GM03348 (cell line): ENCODE measurements at regions not wholly inside any gene's neighbourhood (a gene's known extent, or its start where the extent isn't known, plus 50 kb on each side); places are given as distances from the start of the nearest gene placed in this dataset.

Experiments
- DNase-seq: peaks from one replicate; pipeline ENCODE4 v3.0.0; 2012; ENCODE audit warnings: low spot score

GRCh38 chr4:13181681-13182080 is 302.5 kb downstream of the RAB28 start:
- DNase-seq: no peak

- DNase-seq: no peak
Observed at GRCh38 chr4:13180701-13181100, 303.4 kb downstream of the RAB28 start.

GRCh38 chr4:13178621-13179020 is 305.5 kb downstream of the RAB28 start:
- DNase-seq: no peak

- no peak for DNase-seq
Observed at GRCh38 chr4:13176741-13177142, 307.4 kb downstream of the RAB28 start.

- DNase-seq: no peak
Observed at GRCh38 chr4:13174926-13175325, 309.2 kb downstream of the RAB28 start.

GRCh38 chr4:13174001-13174400 is 310.1 kb downstream of the RAB28 start:
- DNase-seq: no peak

GRCh38 chr4:13171292-13172057 is 312.7 kb downstream of the RAB28 start:
- no peak for DNase-seq

- no peak for DNase-seq
Observed at GRCh38 chr4:13169731-13170525, 314.2 kb downstream of the RAB28 start.

GRCh38 chr4:13168326-13168725 is 315.8 kb downstream of the RAB28 start:
- DNase-seq: no peak

GRCh38 chr4:13166214-13166613 is 317.9 kb downstream of the RAB28 start:
- DNase-seq: no peak

GRCh38 chr4:13164783-13165331 is 319.3 kb downstream of the RAB28 start:
- DNase-seq: no peak

GRCh38 chr4:13162886-13163285 is 321.3 kb downstream of the RAB28 start:
- no peak for DNase-seq

- peak; percentile 46 for DNase-seq
Observed at GRCh38 chr4:13160920-13161319, 323.2 kb downstream of the RAB28 start.

- peak; percentile 23 for DNase-seq
Observed at GRCh38 chr4:13159041-13159620, 325.0 kb downstream of the RAB28 start.

GRCh38 chr4:13151194-13151593 is 332.9 kb downstream of the RAB28 start:
- DNase-seq: no peak

GRCh38 chr4:13143222-13144070 is 340.7 kb downstream of the RAB28 start:
- DNase-seq: no peak

- DNase-seq: no peak
Observed at GRCh38 chr4:13142726-13143125, 341.4 kb downstream of the RAB28 start.

- DNase-seq: no peak
Observed at GRCh38 chr4:13142191-13142590, 341.9 kb downstream of the RAB28 start.

- DNase-seq: no peak
Observed at GRCh38 chr4:13137390-13137789, 346.8 kb downstream of the RAB28 start.

- no peak for DNase-seq
Observed at GRCh38 chr4:13133700-13134099, 350.4 kb downstream of the RAB28 start.

GRCh38 chr4:13130848-13131247 is 353.3 kb downstream of the RAB28 start:
- DNase-seq: no peak

GRCh38 chr4:13129095-13129494 is 355.0 kb downstream of the RAB28 start:
- DNase-seq: no peak
